K562 (cell line): ENCODE measurements at regions not wholly inside any gene's neighbourhood (a gene's known extent, or its start where the extent isn't known, plus 50 kb on each side); places are given as distances from the start of the nearest gene placed in this dataset.

Experiments
- ATAC-seq: fragments of 200-7000 bp; cut with Tn5 transposase; 3 replicates; pipeline ENCODE4 v1.9.1; 2020; ENCODE audit warnings: moderate library complexity
- BruUV-seq: library from RNA; stranded (reverse); fragments of 400-500 nt; replicated peaks from 2 replicates; lab custom pipeline; 2021; lab: Mats Ljungman, UMichigan
- CTCF ChIA-PET: fragments of 300-600 bp; formaldehyde crosslinking; extraction: SDS; loops from one replicate; lab custom pipeline; 2021; ENCODE audit warnings: low intra/inter-chr PET ratio; lab: Yijun Ruan, JAX
- POLR2A ChIA-PET: fragments of 300-600, 350-650 bp; sonication (Branson Sonifier 250); formaldehyde crosslinking; extraction: SDS; loops from one replicate; lab custom pipeline; 2021; ENCODE audit warnings: antibody characterized with exemption, inconsistent platforms; lab: Yijun Ruan, JAX
- DNase-seq, 4 experiments: peaks; one replicate each; pipeline versions ENCODE4 v3.0.0 to v3.0.0-alpha.2; 2011 to 2018; ENCODE audit warnings: low spot score in 3 of 4, mixed read lengths in 3 of 4; ENCODE audit errors: extremely low read depth in 1 of 4
- FAIRE-seq: peaks from 2 replicates; lab custom pipeline; 2011; peaks lifted over from hg19 to GRCh38; lab: Jason Lieb, UNC
- H2AFZ ChIP-seq: 2 replicates; pipeline ENCODE4 v1.6.0; 2011; ENCODE audit warnings: low read depth, low read length, control low read depth, inconsistent platforms
- H3K27ac ChIP-seq: fragments of 200-600 bp; 3 replicates; pipeline ENCODE4 v1.8.0; 2011; ENCODE audit warnings: low read depth, mild to moderate bottlenecking, control low read depth, inconsistent platforms, low read length, moderate library complexity, mixed read lengths; ENCODE audit errors: extremely low read depth
- H3K27me3 ChIP-seq, 2 experiments: fragments of 300-600 bp in 1 of 2; 2 replicates in 1 of 2; 3 replicates in 1 of 2; pipeline versions ENCODE4 v1.6.0 to v1.8.0; 2011; ENCODE audit warnings: inconsistent platforms in 2 of 2, low read length in 2 of 2, mild to moderate bottlenecking in 1 of 2, mixed read lengths in 1 of 2, moderate library complexity in 1 of 2; ENCODE audit not compliant: control insufficient read depth in 2 of 2, insufficient read depth in 2 of 2
- H3K36me3 ChIP-seq: fragments of 300-600 bp; 3 replicates; pipeline ENCODE4 v1.8.0; 2011; ENCODE audit warnings: mild to moderate bottlenecking, low read length, inconsistent platforms; ENCODE audit not compliant: control insufficient read depth, insufficient read depth
- H3K4me1 ChIP-seq, 2 experiments: fragments of 200-600 bp in 1 of 2; replicated peaks in 1 of 2; 2 replicates in 1 of 2; 3 replicates in 1 of 2; pipeline versions ENCODE4 v1.5.1 to v1.8.0; 2011; ENCODE audit warnings: inconsistent platforms in 2 of 2, low read length in 2 of 2, mild to moderate bottlenecking in 1 of 2, mixed read lengths in 1 of 2, moderate library complexity in 1 of 2; ENCODE audit not compliant: control insufficient read depth in 2 of 2, insufficient read depth in 2 of 2
- H3K4me2 ChIP-seq: 2 replicates; pipeline ENCODE4 v1.6.1; 2011; ENCODE audit warnings: low read length, control low read depth, inconsistent platforms, mixed read lengths; ENCODE audit not compliant: insufficient read depth
- H3K4me3 ChIP-seq: fragments of 200-600 bp; sonication (generic), shearing (Covaris generic); 2 replicates; pipeline ENCODE4 v1.5.1; 2016; ENCODE audit warnings: control low read depth, inconsistent platforms
- H3K79me2 ChIP-seq: fragments of 200-600 bp; 3 replicates; pipeline ENCODE4 v1.8.0; 2011; ENCODE audit warnings: low read length, inconsistent platforms; ENCODE audit not compliant: control insufficient read depth, insufficient read depth
- H3K9ac ChIP-seq, 2 experiments: 2 replicates each; pipeline versions ENCODE4 v1.6.0 to v1.6.1; 2011; ENCODE audit warnings: low read depth in 2 of 2, low read length in 2 of 2, control low read depth in 1 of 2, inconsistent platforms in 1 of 2, mild to moderate bottlenecking in 1 of 2, mixed read lengths in 1 of 2; ENCODE audit not compliant: insufficient read depth in 1 of 2
- H3K9me1 ChIP-seq: one replicate; pipeline ENCODE4 v1.6.0; 2011; ENCODE audit warnings: inconsistent platforms, mild to moderate bottlenecking, low read length, moderate library complexity; ENCODE audit not compliant: control insufficient read depth, insufficient read depth
- H3K9me3 ChIP-seq: replicated peaks from 2 replicates; pipeline ENCODE4 v1.5.1; 2011; ENCODE audit warnings: low read depth, low read length, inconsistent platforms; ENCODE audit not compliant: control insufficient read depth, insufficient read depth
- H4K20me1 ChIP-seq: replicated peaks from 2 replicates; pipeline ENCODE4 v1.6.1; 2011; ENCODE audit warnings: low read length, inconsistent platforms, mixed read lengths; ENCODE audit not compliant: control insufficient read depth, insufficient read depth
- SNAPC5 ChIP-seq: fragments of 250-450 bp; sonication (Bioruptor Pico); IDR thresholded peaks from 2 replicates; pipeline ENCODE4 v1.8.0; 2021; ENCODE audit warnings: moderate library complexity, mild to moderate bottlenecking, inconsistent platforms
- ZBTB2 ChIP-seq: fragments of 450-650 bp; IDR thresholded peaks from 2 replicates; pipeline ENCODE4 v1.6.1; 2016; ENCODE audit warnings: antibody characterized with exemption
- ZNF140 ChIP-seq: fragments of 250-450 bp; sonication (Bioruptor Pico); IDR thresholded peaks from 2 replicates; pipeline ENCODE4 v1.8.0; 2021; ENCODE audit warnings: moderate library complexity, mild to moderate bottlenecking, inconsistent platforms
- ZNF444 ChIP-seq: fragments of 250-450 bp; sonication (Bioruptor Pico); IDR thresholded peaks from 2 replicates; pipeline ENCODE4 v1.4.0; 2020; ENCODE audit warnings: mild to moderate bottlenecking, moderate library complexity
- ZNF785 ChIP-seq: fragments of 250-450 bp; sonication (Bioruptor Pico); IDR thresholded peaks from 2 replicates; pipeline ENCODE4 v1.4.0; 2020; ENCODE audit warnings: mild to moderate bottlenecking
- WGBS: fragments of 100-300 bp; shearing (Covaris generic); methylation state at CpG from one replicate; pipeline ENCODE4 v1.1.6; 2016; ENCODE audit warnings: low coverage, mixed read lengths; ENCODE audit not compliant: insufficient coverage; ENCODE audit errors: missing lambda C conversion rate; 5-methylcytosine and 5-hydroxymethylcytosine counted together
- in situ Hi-C: fragments of 300-500 bp; cut with MboI; formaldehyde crosslinking; loops from 4 replicates; pipeline ENCODE4 v1.15.0; 2018; ENCODE audit warnings: inconsistent platforms, mixed read lengths
- intact Hi-C: fragments of 100-400 bp; cut with micrococcal nuclease; formaldehyde crosslinking; loops from 2 replicates; pipeline ENCODE4 v1.14.2; 2022

- Histone ChIP-seq H3K27me3 (peaks cover 7 to 32% of the 10 kb centered on the region in 2 experiments; a peak in 3 of 5 replicates), H3K79me2 (no peaks in the 10 kb centered on the region), H3K9me1 (no peaks in the 10 kb centered on the region), H3K36me3 (no peaks in the 10 kb centered on the region), H3K4me2 (no peak overlapping the region), H3K27ac (no peak overlapping the region), H3K4me3 (no peak overlapping the region), H3K9ac (no peak overlapping the region), H2AFZ (no peak overlapping the region), H3K4me1 (no peaks in the 10 kb centered on the region), H3K9me3 (no peaks in the 10 kb centered on the region), H4K20me1 (no peaks in the 10 kb centered on the region)
- ChIA-PET POLR2A (interaction anchor here (1.7 kb wide), 1 partner anchor 10 kb away, joined by 3 read pairs; no protein-coding TSS in a partner anchor), CTCF (no interaction called here)
- intact Hi-C loops, result no loop called here
- no TSS peak for BruUV-seq
- DNase-seq, result no peak
- WGBS, result under 1% methylated on average over 13 of the region's 13 CpGs
- FAIRE-seq, result no peak
- TF ChIP-seq ZNF785 (CRISPR knock-in tag), result no peak
- no peak for TF ChIP-seq SNAPC5
- no peak for TF ChIP-seq ZBTB2
- TF ChIP-seq ZNF140, result no peak
- no peak for TF ChIP-seq ZNF444 (CRISPR knock-in tag)
- in situ Hi-C loops, result no loop called here
- no peak for ATAC-seq
Measured at GRCh38 chr16:73356401-73357079, 308.6 kb upstream of the ZFHX3 start.
